Activated naive CD8-positive, alpha-beta T cell treated with anti-CD3 and anti-CD28 coated beads for 36 hours (primary cell): ENCODE measurements at regions not wholly inside any gene's neighbourhood (a gene's known extent, or its start where the extent isn't known, plus 50 kb on each side); places are given as distances from the start of the nearest gene placed in this dataset.

Experiments used
- DNase-seq: peaks from one replicate; pipeline ENCODE4 v3.0.0; 2021
- H3K27ac Mint-ChIP-seq: one replicate; pipeline ENCODE4 v1.8.0; 2022; ENCODE audit warnings: mild to moderate bottlenecking, moderate library complexity, mixed read lengths
- H3K27me3 Mint-ChIP-seq: one replicate; pipeline ENCODE4 v1.8.0; 2022; ENCODE audit warnings: mild to moderate bottlenecking, mixed read lengths
- H3K36me3 Mint-ChIP-seq: one replicate; pipeline ENCODE4 v1.8.0; 2021; ENCODE audit warnings: mild to moderate bottlenecking, mixed read lengths
- H3K4me1 Mint-ChIP-seq: one replicate; pipeline ENCODE4 v1.8.0; 2021; ENCODE audit warnings: mixed read lengths
- H3K4me3 Mint-ChIP-seq: one replicate; pipeline ENCODE4 v1.8.0; 2022; ENCODE audit warnings: mild to moderate bottlenecking, moderate library complexity, mixed read lengths
- H3K9me3 Mint-ChIP-seq: one replicate; pipeline ENCODE4 v1.8.0; 2022; ENCODE audit warnings: mixed read lengths

GRCh38 chr2:19607931-19608771, 249.7 kb upstream of the OSR1 start:
- Mint-ChIP-seq H3K9me3 (peaks cover 3% of the 10 kb centered on the region), H3K4me3 (no peak overlapping the region), H3K27ac (no peak overlapping the region), H3K36me3 (no peaks in the 10 kb centered on the region), H3K27me3 (peaks cover 15% of the 10 kb centered on the region), H3K4me1 (no peaks in the 10 kb centered on the region)
- DNase-seq: no peak

GRCh38 chr2:19607400-19607799, 249.0 kb upstream of the OSR1 start:
- H3K4me1 Mint-ChIP-seq: no peaks in the 10 kb centered on the region
- no peak overlapping the region for H3K4me3 Mint-ChIP-seq
- peaks cover 18% of the 10 kb centered on the region for H3K27me3 Mint-ChIP-seq
- peaks cover 5% of the 10 kb centered on the region for H3K9me3 Mint-ChIP-seq
- H3K36me3 Mint-ChIP-seq: no peaks in the 10 kb centered on the region
- H3K27ac Mint-ChIP-seq: no peak overlapping the region
- no peak for DNase-seq

GRCh38 chr2:19600982-19601381, 242.6 kb upstream of the OSR1 start:
- DNase-seq: no peak
- Mint-ChIP-seq H3K9me3 (peaks cover 5% of the 10 kb centered on the region), H3K36me3 (no peaks in the 10 kb centered on the region), H3K4me3 (no peak overlapping the region), H3K4me1 (no peaks in the 10 kb centered on the region), H3K27me3 (peaks cover 3% of the 10 kb centered on the region), H3K27ac (no peak overlapping the region)

- H3K9me3 Mint-ChIP-seq: peaks cover 5% of the 10 kb centered on the region
- H3K27ac Mint-ChIP-seq: no peak overlapping the region
- DNase-seq: no peak
- no peak overlapping the region for H3K4me3 Mint-ChIP-seq
- no peaks in the 10 kb centered on the region for H3K36me3 Mint-ChIP-seq
- no peaks in the 10 kb centered on the region for H3K4me1 Mint-ChIP-seq
- H3K27me3 Mint-ChIP-seq: peaks cover 3% of the 10 kb centered on the region
Measured at GRCh38 chr2:19600506-19600905, 242.1 kb upstream of the OSR1 start.

GRCh38 chr2:19598971-19599370, 240.5 kb upstream of the OSR1 start:
- Mint-ChIP-seq H3K4me1 (no peaks in the 10 kb centered on the region), H3K27ac (no peak overlapping the region), H3K9me3 (peaks cover 2% of the 10 kb centered on the region), H3K4me3 (no peak overlapping the region), H3K27me3 (peaks cover 3% of the 10 kb centered on the region), H3K36me3 (no peaks in the 10 kb centered on the region)
- DNase-seq: no peak

- H3K27ac Mint-ChIP-seq: no peak overlapping the region
- H3K27me3 Mint-ChIP-seq: peaks cover 6% of the 10 kb centered on the region
- no peaks in the 10 kb centered on the region for H3K36me3 Mint-ChIP-seq
- H3K4me1 Mint-ChIP-seq: no peaks in the 10 kb centered on the region
- no peak for DNase-seq
- H3K4me3 Mint-ChIP-seq: no peak overlapping the region
- H3K9me3 Mint-ChIP-seq: no peaks in the 10 kb centered on the region
Measured at GRCh38 chr2:19592197-19592596, 233.8 kb upstream of the OSR1 start.

- H3K27me3 Mint-ChIP-seq: peaks cover 6% of the 10 kb centered on the region
- no peak for DNase-seq
- H3K36me3 Mint-ChIP-seq: no peaks in the 10 kb centered on the region
- no peak overlapping the region for H3K27ac Mint-ChIP-seq
- no peak overlapping the region for H3K4me3 Mint-ChIP-seq
- no peaks in the 10 kb centered on the region for H3K4me1 Mint-ChIP-seq
- H3K9me3 Mint-ChIP-seq: peaks cover 1% of the 10 kb centered on the region
Measured at GRCh38 chr2:19589791-19590190, 231.4 kb upstream of the OSR1 start.

GRCh38 chr2:19580830-19581229, 222.4 kb upstream of the OSR1 start:
- peaks cover 28% of the 10 kb centered on the region for H3K27me3 Mint-ChIP-seq
- no peaks in the 10 kb centered on the region for H3K36me3 Mint-ChIP-seq
- DNase-seq: no peak
- no peak overlapping the region for H3K4me3 Mint-ChIP-seq
- H3K4me1 Mint-ChIP-seq: no peaks in the 10 kb centered on the region
- H3K9me3 Mint-ChIP-seq: peaks cover 2% of the 10 kb centered on the region
- no peak overlapping the region for H3K27ac Mint-ChIP-seq

- no peaks in the 10 kb centered on the region for H3K4me1 Mint-ChIP-seq
- no peaks in the 10 kb centered on the region for H3K36me3 Mint-ChIP-seq
- peaks cover 2% of the 10 kb centered on the region for H3K9me3 Mint-ChIP-seq
- H3K27ac Mint-ChIP-seq: no peak overlapping the region
- DNase-seq: no peak
- no peak overlapping the region for H3K4me3 Mint-ChIP-seq
- peaks cover 28% of the 10 kb centered on the region for H3K27me3 Mint-ChIP-seq
Measured at GRCh38 chr2:19580264-19580663, 221.8 kb upstream of the OSR1 start.

- no peaks in the 10 kb centered on the region for H3K9me3 Mint-ChIP-seq
- H3K4me3 Mint-ChIP-seq: no peak overlapping the region
- H3K27me3 Mint-ChIP-seq: peaks cover 35% of the 10 kb centered on the region
- no peak for DNase-seq
- H3K4me1 Mint-ChIP-seq: no peaks in the 10 kb centered on the region
- no peaks in the 10 kb centered on the region for H3K36me3 Mint-ChIP-seq
- H3K27ac Mint-ChIP-seq: no peak overlapping the region
Measured at GRCh38 chr2:19579461-19579860, 221.0 kb upstream of the OSR1 start.

GRCh38 chr2:19577723-19578122, 219.3 kb upstream of the OSR1 start:
- no peak for DNase-seq
- Mint-ChIP-seq H3K9me3 (no peaks in the 10 kb centered on the region), H3K4me1 (no peaks in the 10 kb centered on the region), H3K27me3 (peaks cover 44% of the 10 kb centered on the region), H3K4me3 (no peak overlapping the region), H3K36me3 (no peaks in the 10 kb centered on the region), H3K27ac (no peak overlapping the region)

- Mint-ChIP-seq H3K9me3 (no peaks in the 10 kb centered on the region), H3K4me3 (no peak overlapping the region), H3K4me1 (no peaks in the 10 kb centered on the region), H3K27ac (no peak overlapping the region), H3K36me3 (no peaks in the 10 kb centered on the region), H3K27me3 (peaks cover 55% of the 10 kb centered on the region)
- no peak for DNase-seq
Measured at GRCh38 chr2:19576411-19576810, 218.0 kb upstream of the OSR1 start.

GRCh38 chr2:19575641-19576040, 217.2 kb upstream of the OSR1 start:
- Mint-ChIP-seq H3K27me3 (peaks cover 52% of the 10 kb centered on the region), H3K27ac (no peak overlapping the region), H3K9me3 (no peaks in the 10 kb centered on the region), H3K4me1 (no peaks in the 10 kb centered on the region), H3K36me3 (no peaks in the 10 kb centered on the region), H3K4me3 (no peak overlapping the region)
- no peak for DNase-seq

- H3K4me1 Mint-ChIP-seq: no peaks in the 10 kb centered on the region
- no peak overlapping the region for H3K4me3 Mint-ChIP-seq
- H3K27ac Mint-ChIP-seq: no peak overlapping the region
- H3K27me3 Mint-ChIP-seq: peaks cover 44% of the 10 kb centered on the region
- H3K36me3 Mint-ChIP-seq: no peaks in the 10 kb centered on the region
- no peak for DNase-seq
- no peaks in the 10 kb centered on the region for H3K9me3 Mint-ChIP-seq
Measured at GRCh38 chr2:19574778-19575260, 216.4 kb upstream of the OSR1 start.

GRCh38 chr2:19573784-19574183, 215.4 kb upstream of the OSR1 start:
- Mint-ChIP-seq H3K36me3 (no peaks in the 10 kb centered on the region), H3K4me3 (no peak overlapping the region), H3K4me1 (no peaks in the 10 kb centered on the region), H3K27ac (no peak overlapping the region), H3K9me3 (no peaks in the 10 kb centered on the region), H3K27me3 (peaks cover 36% of the 10 kb centered on the region)
- no peak for DNase-seq

- H3K27ac Mint-ChIP-seq: no peak overlapping the region
- H3K9me3 Mint-ChIP-seq: no peaks in the 10 kb centered on the region
- no peaks in the 10 kb centered on the region for H3K36me3 Mint-ChIP-seq
- H3K4me1 Mint-ChIP-seq: no peaks in the 10 kb centered on the region
- no peak for DNase-seq
- peaks cover 31% of the 10 kb centered on the region for H3K27me3 Mint-ChIP-seq
- no peak overlapping the region for H3K4me3 Mint-ChIP-seq
Measured at GRCh38 chr2:19571773-19572172, 213.3 kb upstream of the OSR1 start.
